BE2C (cell line): ENCODE measurements at regions not wholly inside any gene's neighbourhood (a gene's known extent, or its start where the extent isn't known, plus 50 kb on each side); places are given as distances from the start of the nearest gene placed in this dataset.

Experiments used
- DNase-seq: peaks from one replicate; pipeline ENCODE4 v3.0.0-alpha.2; 2020
- H3K27me3 ChIP-seq: fragments of 250-450 bp; sonication (Bioruptor Pico); 2 replicates; pipeline ENCODE4 v1.5.1; 2020; ENCODE audit warnings: mild to moderate bottlenecking
- H3K36me3 ChIP-seq: fragments of 250-450 bp; sonication (Bioruptor Pico); 2 replicates; pipeline ENCODE4 v1.5.1; 2020; ENCODE audit warnings: mild to moderate bottlenecking
- H3K4me1 ChIP-seq: fragments of 250-450 bp; sonication (Bioruptor Pico); 2 replicates; pipeline ENCODE4 v1.5.1; 2020
- H3K4me3 ChIP-seq: 2 replicates; pipeline ENCODE4 v1.5.1; 2011; ENCODE audit warnings: low read depth, low read length
- H3K9me3 ChIP-seq: fragments of 250-450 bp; sonication (Bioruptor Pico); 2 replicates; pipeline ENCODE4 v1.5.1; 2020
- TF ChIP-seq, protein P1 (sequence below): IDR thresholded peaks from 2 replicates; pipeline ENCODE4 v1.5.1; 2012; ENCODE audit warnings: mild to moderate bottlenecking, low read depth, low read length

DNA sequence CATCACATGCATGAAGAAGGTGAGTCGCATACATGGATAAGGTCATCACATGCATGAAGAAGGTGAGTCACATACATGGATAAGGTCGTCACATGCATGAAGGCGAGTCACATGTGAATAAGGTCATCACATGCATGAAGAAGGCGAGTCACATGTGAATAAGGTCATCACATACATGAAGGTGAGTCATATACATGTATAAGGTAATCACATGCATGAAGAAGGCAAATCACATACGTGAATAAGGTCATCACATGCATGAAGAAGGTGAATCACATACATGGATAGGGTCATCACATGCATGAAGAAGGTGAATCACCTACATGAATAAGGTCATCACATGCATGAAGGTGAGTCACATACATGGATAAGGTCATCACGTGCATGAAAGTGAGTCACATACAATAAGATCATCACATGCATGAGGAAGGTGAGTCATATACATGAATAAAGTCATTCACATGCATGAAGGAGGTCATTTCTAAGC lies 105.1 kb upstream of the SDK2 start:
- no peaks in the 10 kb centered on the region for H3K36me3 ChIP-seq
- no peak for DNase-seq
- no peaks in the 10 kb centered on the region for H3K27me3 ChIP-seq
- no peaks in the 10 kb centered on the region for H3K9me3 ChIP-seq
- H3K4me1 ChIP-seq = peaks cover 3% of the 10 kb centered on the region; the same call in 1 of the 2 replicates
- no peak overlapping the region for H3K4me3 ChIP-seq
- TF ChIP-seq, protein P1, sequence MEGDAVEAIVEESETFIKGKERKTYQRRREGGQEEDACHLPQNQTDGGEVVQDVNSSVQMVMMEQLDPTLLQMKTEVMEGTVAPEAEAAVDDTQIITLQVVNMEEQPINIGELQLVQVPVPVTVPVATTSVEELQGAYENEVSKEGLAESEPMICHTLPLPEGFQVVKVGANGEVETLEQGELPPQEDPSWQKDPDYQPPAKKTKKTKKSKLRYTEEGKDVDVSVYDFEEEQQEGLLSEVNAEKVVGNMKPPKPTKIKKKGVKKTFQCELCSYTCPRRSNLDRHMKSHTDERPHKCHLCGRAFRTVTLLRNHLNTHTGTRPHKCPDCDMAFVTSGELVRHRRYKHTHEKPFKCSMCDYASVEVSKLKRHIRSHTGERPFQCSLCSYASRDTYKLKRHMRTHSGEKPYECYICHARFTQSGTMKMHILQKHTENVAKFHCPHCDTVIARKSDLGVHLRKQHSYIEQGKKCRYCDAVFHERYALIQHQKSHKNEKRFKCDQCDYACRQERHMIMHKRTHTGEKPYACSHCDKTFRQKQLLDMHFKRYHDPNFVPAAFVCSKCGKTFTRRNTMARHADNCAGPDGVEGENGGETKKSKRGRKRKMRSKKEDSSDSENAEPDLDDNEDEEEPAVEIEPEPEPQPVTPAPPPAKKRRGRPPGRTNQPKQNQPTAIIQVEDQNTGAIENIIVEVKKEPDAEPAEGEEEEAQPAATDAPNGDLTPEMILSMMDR = no peak

DNA sequence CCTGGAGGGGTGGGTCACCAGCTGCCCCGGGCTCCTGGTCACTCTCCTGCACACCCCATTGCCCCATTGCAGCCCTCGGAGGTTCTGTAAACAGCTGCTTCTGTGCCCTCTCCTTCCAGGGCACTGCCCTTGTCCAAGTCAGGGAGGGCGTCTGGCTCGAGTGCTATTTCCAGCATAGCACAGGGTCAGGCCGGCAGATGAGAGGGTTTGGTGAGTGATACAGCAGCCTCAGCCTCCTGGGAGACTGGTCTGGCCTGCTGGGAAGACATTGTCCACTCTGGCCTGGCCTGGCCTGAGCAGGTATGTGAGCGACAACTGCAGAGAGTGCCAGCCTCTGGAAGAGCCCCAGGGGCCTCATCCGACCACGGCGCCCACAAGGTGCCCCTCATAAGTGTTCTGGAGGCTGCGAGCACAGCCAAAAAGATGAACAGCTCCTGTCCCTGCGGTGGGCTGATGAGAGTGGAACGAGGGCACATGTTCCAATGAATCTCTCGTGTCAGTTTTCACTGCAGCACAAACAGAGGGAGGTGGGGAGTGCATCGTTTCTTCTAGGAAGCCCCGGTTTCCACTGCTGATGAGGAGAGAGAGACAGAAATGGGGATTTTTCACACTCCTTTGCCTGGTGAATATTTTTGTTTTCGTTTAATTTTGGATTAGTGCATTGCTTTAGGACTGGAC lies 105.8 kb upstream of the SDK2 start:
- H3K4me1 ChIP-seq = peaks cover 3% of the 10 kb centered on the region; the same call in 1 of the 2 replicates
- DNase-seq = no peak
- H3K9me3 ChIP-seq = no peaks in the 10 kb centered on the region
- no peaks in the 10 kb centered on the region for H3K36me3 ChIP-seq
- no peaks in the 10 kb centered on the region for H3K27me3 ChIP-seq
- TF ChIP-seq, protein P1 = no peak
- no peak overlapping the region for H3K4me3 ChIP-seq

- H3K4me1 ChIP-seq = peaks cover 3% of the 10 kb centered on the region; the same call in 1 of the 2 replicates
- H3K4me3 ChIP-seq = no peak overlapping the region
- TF ChIP-seq, protein P1 = no peak
- H3K9me3 ChIP-seq = no peaks in the 10 kb centered on the region
- peak; percentile 61 for DNase-seq
- H3K36me3 ChIP-seq = no peaks in the 10 kb centered on the region
- no peaks in the 10 kb centered on the region for H3K27me3 ChIP-seq
Measured at GRCh38 chr17:73750975-73751374, 106.7 kb upstream of the SDK2 start.

- Histone ChIP-seq H3K9me3 (no peaks in the 10 kb centered on the region), H3K36me3 (no peaks in the 10 kb centered on the region), H3K4me1 (peaks cover 8% of the 10 kb centered on the region), H3K4me3 (no peak overlapping the region), H3K27me3 (peaks cover under 1% of the 10 kb centered on the region; the same call in 1 of the 2 replicates)
- no peak for DNase-seq
- TF ChIP-seq, protein P1 = no peak
Measured at GRCh38 chr17:73753751-73754496, 109.7 kb upstream of the SDK2 start.

GRCh38 chr17:73754886-73755400 lies 110.7 kb upstream of the SDK2 start:
- DNase-seq = no peak
- no peak overlapping the region for H3K4me3 ChIP-seq
- H3K36me3 ChIP-seq = no peaks in the 10 kb centered on the region
- H3K4me1 ChIP-seq = peaks cover 17% of the 10 kb centered on the region
- H3K27me3 ChIP-seq = peaks cover 7% of the 10 kb centered on the region
- TF ChIP-seq, protein P1 = no peak
- no peaks in the 10 kb centered on the region for H3K9me3 ChIP-seq
